ENCODE measurements at regions not wholly inside any gene's neighbourhood (a gene's known extent, or its start where the extent isn't known, plus 50 kb on each side); places are given as distances from the start of the nearest gene placed in this dataset.

GRCh38 chr12:31822761-31823160 lies 93.9 kb upstream of the AMN1 start:
- Histone ChIP-seq H3K27me3 (ENCODE audit: insufficient read depth, low read depth, severe bottlenecking) (no peaks in the 10 kb centered on the region), H3K9me3 (ENCODE audit: severe bottlenecking) (peaks cover 8% of the 10 kb centered on the region), H3K27ac (no peak overlapping the region), H3K36me3 (no peaks in the 10 kb centered on the region), H3K4me3 (ENCODE audit: low read depth, low read length) (no peak overlapping the region)
- DNase-seq: no peak
- TF ChIP-seq CTCF (IDR thresholded peaks at IDR 0.05; ENCODE audit: low read depth, low read length): no peak

GRCh38 chr12:31821484-31821883 lies 92.7 kb upstream of the AMN1 start:
- no peaks in the 10 kb centered on the region for H3K36me3 ChIP-seq
- H3K27ac ChIP-seq: no peak overlapping the region
- DNase-seq: no peak
- H3K9me3 ChIP-seq (ENCODE audit: severe bottlenecking): peaks cover 8% of the 10 kb centered on the region
- no peak for TF ChIP-seq CTCF (IDR thresholded peaks at IDR 0.05; ENCODE audit: low read depth, low read length)
- no peak overlapping the region for H3K4me3 ChIP-seq (ENCODE audit: low read depth, low read length)
- H3K27me3 ChIP-seq (ENCODE audit: insufficient read depth, low read depth, severe bottlenecking): no peaks in the 10 kb centered on the region

- H3K36me3 ChIP-seq: no peaks in the 10 kb centered on the region
- H3K27me3 ChIP-seq (ENCODE audit: insufficient read depth, low read depth, severe bottlenecking): no peaks in the 10 kb centered on the region
- DNase-seq: no peak
- H3K27ac ChIP-seq: no peak overlapping the region
- H3K4me3 ChIP-seq (ENCODE audit: low read depth, low read length): no peak overlapping the region
- TF ChIP-seq CTCF (IDR thresholded peaks at IDR 0.05; ENCODE audit: low read depth, low read length): no peak
- H3K9me3 ChIP-seq (ENCODE audit: severe bottlenecking): peaks cover 4% of the 10 kb centered on the region
Measured at GRCh38 chr12:31820832-31821231, 92.0 kb upstream of the AMN1 start.

GRCh38 chr12:31819427-31819826 lies 90.6 kb upstream of the AMN1 start:
- Histone ChIP-seq H3K27ac (no peak overlapping the region), H3K9me3 (ENCODE audit: severe bottlenecking) (peaks cover 3% of the 10 kb centered on the region), H3K4me3 (ENCODE audit: low read depth, low read length) (no peak overlapping the region), H3K36me3 (no peaks in the 10 kb centered on the region), H3K27me3 (ENCODE audit: insufficient read depth, low read depth, severe bottlenecking) (no peaks in the 10 kb centered on the region)
- no peak for DNase-seq
- no peak for TF ChIP-seq CTCF (IDR thresholded peaks at IDR 0.05; ENCODE audit: low read depth, low read length)

GRCh38 chr12:31818623-31819268 lies 89.9 kb upstream of the AMN1 start:
- Histone ChIP-seq H3K4me3 (ENCODE audit: low read depth, low read length) (no peak overlapping the region), H3K27ac (no peak overlapping the region), H3K27me3 (ENCODE audit: insufficient read depth, low read depth, severe bottlenecking) (no peaks in the 10 kb centered on the region), H3K9me3 (ENCODE audit: severe bottlenecking) (peaks cover 3% of the 10 kb centered on the region), H3K36me3 (no peaks in the 10 kb centered on the region)
- TF ChIP-seq CTCF (IDR thresholded peaks at IDR 0.05; ENCODE audit: low read depth, low read length): no peak
- DNase-seq: no peak

- Histone ChIP-seq H3K36me3 (no peaks in the 10 kb centered on the region), H3K4me3 (ENCODE audit: low read depth, low read length) (no peak overlapping the region), H3K9me3 (ENCODE audit: severe bottlenecking) (peaks cover 3% of the 10 kb centered on the region), H3K27ac (no peak overlapping the region), H3K27me3 (ENCODE audit: insufficient read depth, low read depth, severe bottlenecking) (no peaks in the 10 kb centered on the region)
- no peak for DNase-seq
- no peak for TF ChIP-seq CTCF (IDR thresholded peaks at IDR 0.05; ENCODE audit: low read depth, low read length)
Measured at GRCh38 chr12:31817120-31817519, 88.3 kb upstream of the AMN1 start.
